K562 (cell line): ENCODE measurements at regions not wholly inside any gene's neighbourhood (a gene's known extent, or its start where the extent isn't known, plus 50 kb on each side); places are given as distances from the start of the nearest gene placed in this dataset.

Experiments used
- ATAC-seq: fragments of 200-7000 bp; cut with Tn5 transposase; 3 replicates; pipeline ENCODE4 v1.9.1; 2020; ENCODE audit warnings: moderate library complexity
- BruUV-seq: library from RNA; stranded (reverse); fragments of 400-500 nt; replicated peaks from 2 replicates; lab custom pipeline; 2021; lab: Mats Ljungman, UMichigan
- CTCF ChIA-PET: fragments of 300-600 bp; formaldehyde crosslinking; extraction: SDS; loops from one replicate; lab custom pipeline; 2021; ENCODE audit warnings: low intra/inter-chr PET ratio; lab: Yijun Ruan, JAX
- POLR2A ChIA-PET: fragments of 300-600, 350-650 bp; sonication (Branson Sonifier 250); formaldehyde crosslinking; extraction: SDS; loops from one replicate; lab custom pipeline; 2021; ENCODE audit warnings: antibody characterized with exemption, inconsistent platforms; lab: Yijun Ruan, JAX
- DNase-seq, 4 experiments: peaks; one replicate each; pipeline versions ENCODE4 v3.0.0 to v3.0.0-alpha.2; 2011 to 2018; ENCODE audit warnings: low spot score in 3 of 4, mixed read lengths in 3 of 4; ENCODE audit errors: extremely low read depth in 1 of 4
- FAIRE-seq: peaks from 2 replicates; lab custom pipeline; 2011; peaks lifted over from hg19 to GRCh38; lab: Jason Lieb, UNC
- H2AFZ ChIP-seq: 2 replicates; pipeline ENCODE4 v1.6.0; 2011; ENCODE audit warnings: low read depth, low read length, control low read depth, inconsistent platforms
- H3K27ac ChIP-seq: fragments of 200-600 bp; 3 replicates; pipeline ENCODE4 v1.8.0; 2011; ENCODE audit warnings: low read depth, mild to moderate bottlenecking, control low read depth, inconsistent platforms, low read length, moderate library complexity, mixed read lengths; ENCODE audit errors: extremely low read depth
- H3K27me3 ChIP-seq, 2 experiments: fragments of 300-600 bp in 1 of 2; 2 replicates in 1 of 2; 3 replicates in 1 of 2; pipeline versions ENCODE4 v1.6.0 to v1.8.0; 2011; ENCODE audit warnings: inconsistent platforms in 2 of 2, low read length in 2 of 2, mild to moderate bottlenecking in 1 of 2, mixed read lengths in 1 of 2, moderate library complexity in 1 of 2; ENCODE audit not compliant: control insufficient read depth in 2 of 2, insufficient read depth in 2 of 2
- H3K36me3 ChIP-seq: fragments of 300-600 bp; 3 replicates; pipeline ENCODE4 v1.8.0; 2011; ENCODE audit warnings: mild to moderate bottlenecking, low read length, inconsistent platforms; ENCODE audit not compliant: control insufficient read depth, insufficient read depth
- H3K4me1 ChIP-seq, 2 experiments: fragments of 200-600 bp in 1 of 2; replicated peaks in 1 of 2; 2 replicates in 1 of 2; 3 replicates in 1 of 2; pipeline versions ENCODE4 v1.5.1 to v1.8.0; 2011; ENCODE audit warnings: inconsistent platforms in 2 of 2, low read length in 2 of 2, mild to moderate bottlenecking in 1 of 2, mixed read lengths in 1 of 2, moderate library complexity in 1 of 2; ENCODE audit not compliant: control insufficient read depth in 2 of 2, insufficient read depth in 2 of 2
- H3K4me2 ChIP-seq: 2 replicates; pipeline ENCODE4 v1.6.1; 2011; ENCODE audit warnings: low read length, control low read depth, inconsistent platforms, mixed read lengths; ENCODE audit not compliant: insufficient read depth
- H3K4me3 ChIP-seq: fragments of 200-600 bp; sonication (generic), shearing (Covaris generic); 2 replicates; pipeline ENCODE4 v1.5.1; 2016; ENCODE audit warnings: control low read depth, inconsistent platforms
- H3K79me2 ChIP-seq: fragments of 200-600 bp; 3 replicates; pipeline ENCODE4 v1.8.0; 2011; ENCODE audit warnings: low read length, inconsistent platforms; ENCODE audit not compliant: control insufficient read depth, insufficient read depth
- H3K9ac ChIP-seq, 2 experiments: 2 replicates each; pipeline versions ENCODE4 v1.6.0 to v1.6.1; 2011; ENCODE audit warnings: low read depth in 2 of 2, low read length in 2 of 2, control low read depth in 1 of 2, inconsistent platforms in 1 of 2, mild to moderate bottlenecking in 1 of 2, mixed read lengths in 1 of 2; ENCODE audit not compliant: insufficient read depth in 1 of 2
- H3K9me1 ChIP-seq: one replicate; pipeline ENCODE4 v1.6.0; 2011; ENCODE audit warnings: inconsistent platforms, mild to moderate bottlenecking, low read length, moderate library complexity; ENCODE audit not compliant: control insufficient read depth, insufficient read depth
- H3K9me3 ChIP-seq: replicated peaks from 2 replicates; pipeline ENCODE4 v1.5.1; 2011; ENCODE audit warnings: low read depth, low read length, inconsistent platforms; ENCODE audit not compliant: control insufficient read depth, insufficient read depth
- H4K20me1 ChIP-seq: replicated peaks from 2 replicates; pipeline ENCODE4 v1.6.1; 2011; ENCODE audit warnings: low read length, inconsistent platforms, mixed read lengths; ENCODE audit not compliant: control insufficient read depth, insufficient read depth
- ATF1 ChIP-seq, 2 experiments: fragments of 450-650 bp in 1 of 2; IDR thresholded peaks; 2 replicates each; pipeline ENCODE4 v1.6.1; 2016; ENCODE audit warnings: missing compliant biosample characterization in 1 of 2, missing genetic modification characterization in 1 of 2
- NFRKB ChIP-seq: fragments of 450-650 bp; IDR thresholded peaks from 2 replicates; pipeline ENCODE4 v1.6.1; 2016; ENCODE audit warnings: low read depth
- NR2C2 ChIP-seq, 2 experiments: fragments of 200-800 bp in 1 of 2; sonication (Bioruptor generic) in 1 of 2; sonication (generic) in 1 of 2; formaldehyde crosslinking in 1 of 2; IDR thresholded peaks; 2 replicates each; pipeline versions ENCODE4 v1.6.1 to v1.8.0; 2016 to 2022; ENCODE audit warnings: mild to moderate bottlenecking in 1 of 2, missing compliant biosample characterization in 1 of 2, missing genetic modification characterization in 1 of 2, missing genetic modification reagents in 1 of 2
- ZNF232 ChIP-seq: sonication (generic); formaldehyde crosslinking; IDR thresholded peaks from 2 replicates; pipeline ENCODE4 v1.8.0; 2022; ENCODE audit warnings: mild to moderate bottlenecking, missing genetic modification reagents
- WGBS: fragments of 100-300 bp; shearing (Covaris generic); methylation state at CpG from one replicate; pipeline ENCODE4 v1.1.6; 2016; ENCODE audit warnings: low coverage, mixed read lengths; ENCODE audit not compliant: insufficient coverage; ENCODE audit errors: missing lambda C conversion rate; 5-methylcytosine and 5-hydroxymethylcytosine counted together
- in situ Hi-C: fragments of 300-500 bp; cut with MboI; formaldehyde crosslinking; loops from 4 replicates; pipeline ENCODE4 v1.15.0; 2018; ENCODE audit warnings: inconsistent platforms, mixed read lengths
- intact Hi-C: fragments of 100-400 bp; cut with micrococcal nuclease; formaldehyde crosslinking; loops from 2 replicates; pipeline ENCODE4 v1.14.2; 2022
- TF ChIP-seq, protein P1 (sequence below): fragments of 450-650 bp; IDR thresholded peaks from 2 replicates; pipeline ENCODE4 v1.6.1; 2016

- no peaks in the 10 kb centered on the region for H3K27me3 ChIP-seq
- H3K4me2 ChIP-seq, result no peak overlapping the region
- WGBS, result 31% methylated on average over 2 of the region's 2 CpGs
- CTCF ChIA-PET, result no interaction called here
- no peak overlapping the region for H3K9ac ChIP-seq
- DNase-seq, result no peak
- no peak overlapping the region for H3K4me3 ChIP-seq
- intact Hi-C loops, result no loop called here
- POLR2A ChIA-PET, result interaction anchor here (0.6 to 1.3 kb wide), 4 partner anchors 14 to 610 kb away, joined by 3 to 4 read pairs (median 4); no protein-coding TSS in a partner anchor
- no peak for FAIRE-seq
- H2AFZ ChIP-seq, result no peak overlapping the region
- no peak for TF ChIP-seq NFRKB
- TF ChIP-seq, protein P1, sequence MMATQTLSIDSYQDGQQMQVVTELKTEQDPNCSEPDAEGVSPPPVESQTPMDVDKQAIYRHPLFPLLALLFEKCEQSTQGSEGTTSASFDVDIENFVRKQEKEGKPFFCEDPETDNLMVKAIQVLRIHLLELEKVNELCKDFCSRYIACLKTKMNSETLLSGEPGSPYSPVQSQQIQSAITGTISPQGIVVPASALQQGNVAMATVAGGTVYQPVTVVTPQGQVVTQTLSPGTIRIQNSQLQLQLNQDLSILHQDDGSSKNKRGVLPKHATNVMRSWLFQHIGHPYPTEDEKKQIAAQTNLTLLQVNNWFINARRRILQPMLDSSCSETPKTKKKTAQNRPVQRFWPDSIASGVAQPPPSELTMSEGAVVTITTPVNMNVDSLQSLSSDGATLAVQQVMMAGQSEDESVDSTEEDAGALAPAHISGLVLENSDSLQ, result 0 out of 2 replicates have a peak, but pooled peaks have one; percentile 15
- no peak for TF ChIP-seq ZNF232
- TF ChIP-seq ATF1 (CRISPR knock-in tag; IDR thresholded peaks at IDR 0.05), result no peak
- no peak for TF ChIP-seq ATF1 (tag; IDR thresholded peaks at IDR 0.05)
- no peak for TF ChIP-seq NR2C2 (CRISPR knock-in tag; IDR thresholded peaks at IDR 0.05)
- TF ChIP-seq NR2C2 (tag; IDR thresholded peaks at IDR 0.05), result no peak
- TF ChIP-seq, all 486 proteins: peak for 1
- no TSS peak for BruUV-seq
- Histone ChIP-seq H3K9me3 (no peaks in the 10 kb centered on the region), H4K20me1 (no peaks in the 10 kb centered on the region), H3K36me3 (no peaks in the 10 kb centered on the region), H3K27ac (no peak overlapping the region), H3K79me2 (no peaks in the 10 kb centered on the region), H3K9me1 (no peaks in the 10 kb centered on the region), H3K4me1 (no peaks in the 10 kb centered on the region; a peak in 2 of 5 replicates)
- no peak for ATAC-seq
- in situ Hi-C loops, result no loop called here
These were observed 403.0 kb downstream of the CD83 start for GRCh38 chr6:14520536-14520935.
